HG02973 (cell line): ENCODE measurements at regions not wholly inside any gene's neighbourhood (a gene's known extent, or its start where the extent isn't known, plus 50 kb on each side); places are given as distances from the start of the nearest gene placed in this dataset.
A peak's percentile ranks its signal among the peaks of the same experiment; 100 is the strongest.

ENCODE experiments used
- ATAC-seq: cut with Tn5 transposase; IDR thresholded peaks from one replicate; pipeline ENCODE4 v1.9.1; 2021; ENCODE audit warnings: moderate library complexity; ENCODE audit not compliant: unreplicated experiment

GRCh38 chr6:129778793-129779192 is 68.8 kb upstream of the ARHGAP18 start:
- no peak for ATAC-seq

- ATAC-seq, result no peak
Measured at GRCh38 chr6:129777371-129777770, 67.4 kb upstream of the ARHGAP18 start.

- no peak for ATAC-seq
Measured at GRCh38 chr6:129776542-129777330, 66.8 kb upstream of the ARHGAP18 start.

GRCh38 chr6:129774697-129775447 is 64.9 kb upstream of the ARHGAP18 start:
- no peak for ATAC-seq

- ATAC-seq, result no peak
Measured at GRCh38 chr6:129773304-129773703, 63.3 kb upstream of the ARHGAP18 start.

GRCh38 chr6:129771678-129772077 is 61.7 kb upstream of the ARHGAP18 start:
- ATAC-seq, result no peak

GRCh38 chr6:129767776-129768485 is 58.0 kb upstream of the ARHGAP18 start:
- no peak for ATAC-seq

GRCh38 chr6:129766959-129767728 is 57.2 kb upstream of the ARHGAP18 start:
- peak; percentile 91 for ATAC-seq

- ATAC-seq, result no peak
Measured at GRCh38 chr6:129764761-129765407, 54.9 kb upstream of the ARHGAP18 start.

- no peak for ATAC-seq
Measured at GRCh38 chr6:129759796-129760605, 50.0 kb upstream of the ARHGAP18 start.
